A673 (cell line): ENCODE measurements at regions not wholly inside any gene's neighbourhood (a gene's known extent, or its start where the extent isn't known, plus 50 kb on each side); places are given as distances from the start of the nearest gene placed in this dataset.

Experiments
- BruUV-seq: library from RNA; stranded (reverse); fragments of 400-500 nt; replicated peaks from 2 replicates; lab custom pipeline; 2021; lab: Mats Ljungman, UMichigan
- CTCF ChIA-PET: fragments of 300-600 bp; sonication (Branson Sonifier 250); formaldehyde crosslinking; loops from one replicate; lab custom pipeline; 2022; ENCODE audit warnings: antibody characterized with exemption; lab: Charles Lee
- POLR2A ChIA-PET: fragments of 300-600 bp; sonication (Branson Sonifier 250); formaldehyde crosslinking; loops from one replicate; lab custom pipeline; 2022; ENCODE audit warnings: antibody characterized with exemption; ENCODE audit not compliant: low non-redundant PET; lab: Charles Lee
- DNase-seq: peaks from one replicate; pipeline ENCODE4 v3.0.0-alpha.2; 2015; ENCODE audit warnings: low spot score
- H3K27ac ChIP-seq: fragments of 200-600 bp; sonication (generic); 2 replicates; pipeline ENCODE4 v1.5.1; 2016; ENCODE audit warnings: mixed run types, low read depth, mild to moderate bottlenecking, mixed read lengths, antibody characterized with exemption, low read length; ENCODE audit not compliant: poor library complexity, severe bottlenecking
- H3K27me3 ChIP-seq: fragments of 200-600 bp; sonication (generic); replicated peaks from 2 replicates; pipeline ENCODE4 v1.6.1; 2017; ENCODE audit warnings: mixed run types, low read depth, mild to moderate bottlenecking, mixed read lengths, antibody characterized with exemption, low read length; ENCODE audit not compliant: insufficient read depth, poor library complexity
- H3K36me3 ChIP-seq: fragments of 200-600 bp; sonication (generic); 2 replicates; pipeline ENCODE4 v1.6.1; 2016; ENCODE audit warnings: mixed run types, mild to moderate bottlenecking, mixed read lengths, antibody characterized with exemption, low read length; ENCODE audit not compliant: insufficient read depth, poor library complexity, severe bottlenecking
- H3K4me1 ChIP-seq: fragments of 200-600 bp; sonication (generic); 2 replicates; pipeline ENCODE4 v1.6.1; 2017; ENCODE audit warnings: mixed run types, mild to moderate bottlenecking, mixed read lengths, antibody characterized with exemption, low read length; ENCODE audit not compliant: insufficient read depth, poor library complexity, severe bottlenecking
- H3K4me3 ChIP-seq: fragments of 200-600 bp; sonication (generic); 2 replicates; pipeline ENCODE4 v1.5.1; 2016; ENCODE audit warnings: low read depth, mixed run types, mild to moderate bottlenecking, mixed read lengths, low read length; ENCODE audit not compliant: poor library complexity, severe bottlenecking
- H3K9me3 ChIP-seq: fragments of 200-600 bp; sonication (generic); 2 replicates; pipeline ENCODE4 v1.6.1; 2016; ENCODE audit warnings: mixed run types, low read depth, mild to moderate bottlenecking, mixed read lengths, antibody characterized with exemption, low read length; ENCODE audit not compliant: poor library complexity, severe bottlenecking
- CTCF ChIP-seq: fragments of 300-800, 200-600 bp; sonication (generic); conservative IDR thresholded peaks from 2 replicates; pipeline ENCODE4 v1.5.1; 2017; ENCODE audit warnings: low read depth, mild to moderate bottlenecking, antibody characterized with exemption, low read length, moderate library complexity, mixed read lengths
- EZH2 ChIP-seq: fragments of 200-600 bp; sonication (generic); IDR thresholded peaks from 2 replicates; pipeline ENCODE4 v1.6.1; 2017; ENCODE audit warnings: borderline replicate concordance, low read depth, mild to moderate bottlenecking, mixed read lengths, antibody characterized with exemption, low read length; ENCODE audit not compliant: poor library complexity, severe bottlenecking
- intact Hi-C: fragments of 100-400 bp; cut with micrococcal nuclease; formaldehyde crosslinking; loops from one replicate; pipeline ENCODE4 v1.10.0; 2022; ENCODE audit not compliant: unreplicated experiment

DNA sequence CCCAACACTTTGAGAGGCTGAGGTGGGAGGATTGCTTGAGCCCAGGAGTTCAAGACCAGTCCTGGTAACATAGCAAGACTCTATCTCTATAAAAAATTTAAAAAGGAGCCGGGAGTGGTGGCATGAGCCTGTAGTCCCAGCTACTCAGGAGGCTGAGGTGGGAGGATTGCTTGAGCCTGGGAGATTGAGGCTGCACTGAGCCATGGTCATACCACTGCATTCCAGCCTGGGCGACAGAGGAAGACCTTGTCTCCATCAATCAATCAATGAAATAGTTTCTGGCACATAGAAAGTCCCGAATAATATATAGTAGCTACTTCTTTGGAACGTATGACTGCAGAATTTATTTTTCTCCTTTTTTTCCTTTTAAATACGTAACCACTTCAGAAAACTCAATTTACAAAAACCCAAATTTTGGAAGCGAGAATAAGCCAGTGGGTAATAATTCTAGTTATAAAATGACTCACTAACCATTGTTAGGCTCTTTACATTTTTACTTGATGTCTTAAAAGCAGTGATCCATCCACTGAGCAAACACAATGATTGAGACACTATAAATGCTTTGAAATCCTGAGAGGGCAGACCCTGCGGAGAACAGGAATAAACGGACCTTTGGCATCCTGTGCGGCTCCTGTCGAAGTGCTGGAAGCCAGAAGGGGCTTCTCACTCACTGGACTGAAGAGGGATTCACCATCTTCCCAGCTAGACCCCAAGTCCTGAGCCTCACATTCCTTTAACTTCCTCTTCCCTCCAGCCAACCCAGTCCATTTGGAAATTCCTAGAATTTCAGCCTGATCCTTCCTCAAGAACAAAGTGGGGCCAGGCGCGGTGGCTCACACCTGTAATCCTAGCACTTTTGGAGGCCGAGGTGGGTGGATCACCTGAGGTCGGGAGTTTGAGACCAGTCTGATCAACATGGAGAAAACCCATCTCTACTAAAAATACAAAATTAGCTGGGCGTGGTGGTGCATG is 68.4 kb upstream of the MFGE8 start:
- ChIA-PET POLR2A (no interaction called here), CTCF (no interaction called here)
- TF ChIP-seq CTCF (no peak), EZH2 (no peak)
- Histone ChIP-seq H3K4me1 (no peaks in the 10 kb centered on the region), H3K4me3 (no peak overlapping the region), H3K27me3 (no peaks in the 10 kb centered on the region), H3K36me3 (no peaks in the 10 kb centered on the region), H3K27ac (no peak overlapping the region), H3K9me3 (no peaks in the 10 kb centered on the region)
- intact Hi-C loops, result no loop called here
- no peak for DNase-seq
- BruUV-seq, result no TSS peak

DNA sequence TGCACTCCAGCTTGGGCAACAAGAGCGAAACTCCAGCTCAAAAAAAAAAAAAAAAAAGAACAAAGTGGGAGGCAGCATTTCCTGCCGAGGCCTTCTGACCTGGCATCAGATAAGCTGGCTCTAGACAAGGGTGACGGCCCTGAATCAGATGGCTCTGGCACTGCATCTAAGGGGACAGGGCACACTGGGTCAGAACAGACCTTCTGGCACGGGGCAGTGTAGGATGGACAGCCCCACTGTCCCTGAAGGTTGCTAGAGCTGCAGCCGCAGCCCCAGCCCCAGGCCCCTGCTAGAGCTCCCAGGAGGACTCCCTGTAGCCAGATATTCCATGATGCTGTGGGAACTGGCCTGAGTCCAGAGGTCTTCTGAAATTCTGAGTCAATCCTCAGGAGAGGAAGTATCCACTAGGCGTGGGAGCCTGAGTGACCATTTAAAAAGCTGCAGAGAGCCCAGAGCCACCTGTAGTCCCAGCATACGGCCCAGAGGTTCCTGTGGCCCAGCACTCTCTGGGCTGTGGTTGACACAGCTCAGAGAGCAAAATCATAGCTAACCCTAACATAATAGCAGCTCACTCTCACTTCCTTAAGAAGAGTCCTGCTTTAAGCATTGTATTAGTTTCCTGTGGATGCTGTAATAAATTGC is 69.2 kb upstream of the MFGE8 start:
- CTCF ChIA-PET, result no interaction called here
- no peak for DNase-seq
- Histone ChIP-seq H3K4me3 (no peak overlapping the region), H3K27ac (no peak overlapping the region), H3K9me3 (no peaks in the 10 kb centered on the region), H3K27me3 (no peaks in the 10 kb centered on the region), H3K4me1 (no peaks in the 10 kb centered on the region), H3K36me3 (no peaks in the 10 kb centered on the region)
- TF ChIP-seq CTCF (no peak), EZH2 (no peak)
- POLR2A ChIA-PET, result no interaction called here
- BruUV-seq, result no TSS peak
- intact Hi-C loops, result no loop called here

- H3K4me1 ChIP-seq, result no peaks in the 10 kb centered on the region
- POLR2A ChIA-PET, result no interaction called here
- intact Hi-C loops, result no loop called here
These were observed 69.8 kb upstream of the MFGE8 start for GRCh38 chr15:88982946-88983342.

More at GRCh38 chr15:88982946-88983342, 69.8 kb upstream of the MFGE8 start:
- BruUV-seq, result no TSS peak
- Histone ChIP-seq H3K27ac (no peak overlapping the region), H3K4me3 (no peak overlapping the region), H3K27me3 (no peaks in the 10 kb centered on the region), H3K36me3 (no peaks in the 10 kb centered on the region), H3K9me3 (no peaks in the 10 kb centered on the region)
- CTCF ChIA-PET, result no interaction called here
- DNase-seq, result no peak
- TF ChIP-seq EZH2 (no peak), CTCF (no peak)
